Neural cell (in vitro differentiated cells): ENCODE measurements at regions not wholly inside any gene's neighbourhood (a gene's known extent, or its start where the extent isn't known, plus 50 kb on each side); places are given as distances from the start of the nearest gene placed in this dataset.

Experiments
- H2AFZ ChIP-seq: fragments of 200-600, 300-800 bp; sonication (generic), shearing (Covaris generic); 2 replicates; pipeline ENCODE4 v1.6.0; 2014; ENCODE audit warnings: low read depth, mild to moderate bottlenecking, antibody characterized with exemption, low read length, moderate library complexity
- H3F3A ChIP-seq: fragments of 200-600 bp; shearing (Covaris generic); 2 replicates; pipeline ENCODE4 v1.6.1; 2016; ENCODE audit warnings: mild to moderate bottlenecking, moderate library complexity, mixed read lengths, antibody characterized with exemption, low read length; ENCODE audit not compliant: insufficient read depth, poor library complexity, severe bottlenecking
- H3K27ac ChIP-seq: fragments of 200-600, 300-800 bp; sonication (generic), shearing (Covaris generic); 2 replicates; pipeline ENCODE4 v1.5.1; 2014; ENCODE audit warnings: mild to moderate bottlenecking, low read length, moderate library complexity
- H3K27me3 ChIP-seq: fragments of 300-800, 200-600 bp; sonication (generic), shearing (Covaris generic); 2 replicates; pipeline ENCODE4 v1.6.0; 2014; ENCODE audit warnings: mild to moderate bottlenecking, low read depth, low read length, moderate library complexity; ENCODE audit not compliant: insufficient read depth
- H3K36me3 ChIP-seq: fragments of 300-800, 200-600 bp; sonication (generic), shearing (Covaris generic); 2 replicates; pipeline ENCODE4 v1.5.1; 2014; ENCODE audit warnings: mild to moderate bottlenecking, antibody characterized with exemption, low read length, moderate library complexity; ENCODE audit not compliant: insufficient read depth
- H3K4me2 ChIP-seq: fragments of 300-800, 200-600 bp; sonication (generic), shearing (Covaris generic); 2 replicates; pipeline ENCODE4 v1.6.0; 2014; ENCODE audit warnings: mild to moderate bottlenecking, low read length
- H3K4me3 ChIP-seq: fragments of 300-800, 200-600 bp; sonication (generic), shearing (Covaris generic); 2 replicates; pipeline ENCODE4 v1.5.1; 2014; ENCODE audit warnings: mild to moderate bottlenecking, low read length, moderate library complexity
- H3K79me2 ChIP-seq: fragments of 200-600 bp; shearing (Covaris generic); replicated peaks from 2 replicates; pipeline ENCODE4 v1.6.0; 2014; ENCODE audit warnings: mild to moderate bottlenecking, low read length, moderate library complexity; ENCODE audit not compliant: insufficient read depth
- H3K9ac ChIP-seq: fragments of 300-800, 200-600 bp; sonication (generic), shearing (Covaris generic); 2 replicates; pipeline ENCODE4 v1.6.1; 2016; ENCODE audit warnings: mild to moderate bottlenecking, low read length, mixed read lengths
- H3K9me2 ChIP-seq: fragments of 200-600 bp; shearing (Covaris generic); 2 replicates; pipeline ENCODE4 v1.6.1; 2016; ENCODE audit warnings: mild to moderate bottlenecking, low read length, mixed read lengths; ENCODE audit not compliant: insufficient read depth
- H3K9me3 ChIP-seq: fragments of 200-600, 300-800 bp; sonication (generic), shearing (Covaris generic); 2 replicates; pipeline ENCODE4 v1.6.1; 2016; ENCODE audit warnings: mild to moderate bottlenecking, mixed run types, low read length, moderate library complexity, mixed read lengths
- H4K20me1 ChIP-seq: fragments of 200-600 bp; shearing (Covaris generic); 2 replicates; pipeline ENCODE4 v1.6.1; 2016; ENCODE audit warnings: mild to moderate bottlenecking, mixed run types; ENCODE audit not compliant: insufficient read depth
- CTCF ChIP-seq: fragments of 450-650 bp; IDR thresholded peaks from 2 replicates; pipeline ENCODE4 v1.5.1; 2014; ENCODE audit warnings: antibody characterized with exemption, mild to moderate bottlenecking, moderate library complexity; ENCODE audit not compliant: poor library complexity, severe bottlenecking
- EP300 ChIP-seq: fragments of 450-650 bp; conservative IDR thresholded peaks from 2 replicates; pipeline ENCODE4 v1.6.1; 2014; ENCODE audit warnings: antibody characterized with exemption, mild to moderate bottlenecking, moderate library complexity; ENCODE audit not compliant: poor library complexity, severe bottlenecking
- EZH2 ChIP-seq: fragments of 200-600, 300-800 bp; shearing (Covaris generic), sonication (generic); IDR thresholded peaks from 2 replicates; pipeline ENCODE4 v1.6.1; 2014; ENCODE audit warnings: antibody characterized with exemption, low read length, borderline replicate concordance, mild to moderate bottlenecking; ENCODE audit not compliant: insufficient read depth, poor library complexity, severe bottlenecking
- MXI1 ChIP-seq: fragments of 450-650 bp; conservative IDR thresholded peaks from 2 replicates; pipeline ENCODE4 v1.6.1; 2014; ENCODE audit warnings: antibody characterized with exemption, mild to moderate bottlenecking; ENCODE audit not compliant: poor library complexity, severe bottlenecking
- POLR2AphosphoS5 ChIP-seq: IDR thresholded peaks from 2 replicates; pipeline ENCODE4 v1.6.1; 2012
- RAD21 ChIP-seq: fragments of 450-650 bp; conservative IDR thresholded peaks from 2 replicates; pipeline ENCODE4 v1.6.1; 2014; ENCODE audit warnings: antibody characterized with exemption, mild to moderate bottlenecking, moderate library complexity
- REST ChIP-seq: IDR thresholded peaks from 2 replicates; pipeline ENCODE4 v1.6.1; 2012; ENCODE audit warnings: borderline replicate concordance
- SMC3 ChIP-seq: fragments of 450-650 bp; conservative IDR thresholded peaks from 2 replicates; pipeline ENCODE4 v1.6.1; 2014; ENCODE audit warnings: antibody characterized with exemption, mild to moderate bottlenecking, moderate library complexity; ENCODE audit not compliant: poor library complexity
- TAF1 ChIP-seq: IDR thresholded peaks from 2 replicates; pipeline ENCODE4 v1.6.1; 2012; ENCODE audit warnings: low read depth

- Histone ChIP-seq H3K9me2 (no peaks in the 10 kb centered on the region), H3K27me3 (no peaks in the 10 kb centered on the region), H3K4me2 (no peak overlapping the region), H3K9ac (no peak overlapping the region), H3K27ac (no peak overlapping the region), H3K79me2 (no peaks in the 10 kb centered on the region), H4K20me1 (no peaks in the 10 kb centered on the region), H3K36me3 (no peaks in the 10 kb centered on the region), H3F3A (no peaks in the 10 kb centered on the region), H3K4me3 (no peak overlapping the region), H2AFZ (no peak overlapping the region), H3K9me3 (no peaks in the 10 kb centered on the region)
- no peak for TF ChIP-seq SMC3
- TF ChIP-seq EZH2 = no peak
- no peak for TF ChIP-seq RAD21
- no peak for TF ChIP-seq TAF1
- TF ChIP-seq EP300 = no peak
- no peak for TF ChIP-seq MXI1
- TF ChIP-seq POLR2AphosphoS5 = no peak
- no peak for TF ChIP-seq CTCF
- no peak for TF ChIP-seq REST
Observed at GRCh38 chr18:39529358-39529757, 1963.8 kb upstream of the CELF4 start.

- no peaks in the 10 kb centered on the region for H3K36me3 ChIP-seq
- no peak overlapping the region for H2AFZ ChIP-seq
- H3K27me3 ChIP-seq = no peaks in the 10 kb centered on the region
- H3K9me2 ChIP-seq = no peaks in the 10 kb centered on the region
- H3K79me2 ChIP-seq = no peaks in the 10 kb centered on the region
- no peak overlapping the region for H3K4me3 ChIP-seq
- H3K4me2 ChIP-seq = no peak overlapping the region
- H3K27ac ChIP-seq = no peak overlapping the region
- no peaks in the 10 kb centered on the region for H3K9me3 ChIP-seq
- no peak overlapping the region for H3K9ac ChIP-seq
- no peak for TF ChIP-seq REST
- no peak for TF ChIP-seq EZH2
- TF ChIP-seq RAD21 = no peak
- no peak for TF ChIP-seq TAF1
- TF ChIP-seq EP300 = no peak
- no peak for TF ChIP-seq CTCF
- no peak for TF ChIP-seq POLR2AphosphoS5
- no peak for TF ChIP-seq SMC3
- TF ChIP-seq MXI1 = no peak
- no peaks in the 10 kb centered on the region for H4K20me1 ChIP-seq
- H3F3A ChIP-seq = no peaks in the 10 kb centered on the region
Observed at GRCh38 chr18:39527465-39527864, 1961.9 kb upstream of the CELF4 start.
